ENCODE measurements at regions not wholly inside any gene's neighbourhood (a gene's known extent, or its start where the extent isn't known, plus 50 kb on each side); places are given as distances from the start of the nearest gene placed in this dataset.

GRCh38 chr11:114914231-114915005 lies 236.1 kb downstream of the NXPE2 start:
- no peaks in the 10 kb centered on the region for H3K4me1 Mint-ChIP-seq
- H3K27ac Mint-ChIP-seq: no peak overlapping the region
- no peak overlapping the region for H3K4me3 Mint-ChIP-seq
- intact Hi-C loops (cut with micrococcal nuclease): no loop called here
- no peak for DNase-seq
- no peaks in the 10 kb centered on the region for H3K9me3 Mint-ChIP-seq
- H3K36me3 Mint-ChIP-seq (ENCODE audit: low read depth): no peaks in the 10 kb centered on the region
- H3K27me3 Mint-ChIP-seq: no peaks in the 10 kb centered on the region

- Mint-ChIP-seq H3K9me3 (no peaks in the 10 kb centered on the region), H3K4me3 (no peak overlapping the region), H3K27me3 (no peaks in the 10 kb centered on the region), H3K36me3 (ENCODE audit: low read depth) (no peaks in the 10 kb centered on the region), H3K4me1 (no peaks in the 10 kb centered on the region), H3K27ac (no peak overlapping the region)
- intact Hi-C loops (cut with micrococcal nuclease): no loop called here
- no peak for DNase-seq
These were observed 237.8 kb downstream of the NXPE2 start for GRCh38 chr11:114915871-114916805.

DNA sequence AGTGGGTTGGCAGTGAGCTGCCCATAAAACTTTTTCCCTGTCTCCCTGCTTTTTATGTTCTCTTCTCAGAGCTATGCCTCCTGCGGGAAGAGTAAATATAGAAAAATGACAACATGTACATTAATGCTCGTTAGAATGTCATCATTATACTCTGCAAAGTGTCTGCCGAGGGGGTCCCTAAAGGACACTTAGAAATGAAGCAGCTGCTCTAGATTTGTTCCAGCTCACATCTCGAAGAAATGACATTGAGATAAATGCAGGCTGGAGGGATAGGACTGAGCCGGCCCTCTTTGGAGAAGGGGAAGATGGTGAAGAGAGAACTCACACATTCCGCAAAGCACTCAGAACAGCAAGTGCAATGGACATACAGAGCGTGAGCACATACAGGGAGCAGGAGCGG lies 240.0 kb downstream of the NXPE2 start:
- Mint-ChIP-seq H3K9me3 (no peaks in the 10 kb centered on the region), H3K4me3 (no peak overlapping the region), H3K27ac (no peak overlapping the region), H3K4me1 (no peaks in the 10 kb centered on the region), H3K36me3 (ENCODE audit: low read depth) (no peaks in the 10 kb centered on the region), H3K27me3 (no peaks in the 10 kb centered on the region)
- DNase-seq: no peak
- intact Hi-C loops (cut with micrococcal nuclease): no loop called here

- H3K9me3 Mint-ChIP-seq: no peaks in the 10 kb centered on the region
- DNase-seq: no peak
- H3K36me3 Mint-ChIP-seq (ENCODE audit: low read depth): no peaks in the 10 kb centered on the region
- intact Hi-C loops (cut with micrococcal nuclease): no loop called here
- no peak overlapping the region for H3K4me3 Mint-ChIP-seq
- H3K27ac Mint-ChIP-seq: no peak overlapping the region
- H3K4me1 Mint-ChIP-seq: no peaks in the 10 kb centered on the region
- H3K27me3 Mint-ChIP-seq: no peaks in the 10 kb centered on the region
These were observed 243.4 kb downstream of the NXPE2 start for GRCh38 chr11:114921697-114922096.

GRCh38 chr11:114924042-114924441 lies 245.7 kb downstream of the NXPE2 start:
- no peak for DNase-seq
- Mint-ChIP-seq H3K4me3 (no peak overlapping the region), H3K27ac (no peak overlapping the region), H3K36me3 (ENCODE audit: low read depth) (no peaks in the 10 kb centered on the region), H3K4me1 (no peaks in the 10 kb centered on the region), H3K9me3 (no peaks in the 10 kb centered on the region), H3K27me3 (no peaks in the 10 kb centered on the region)
- intact Hi-C loops (cut with micrococcal nuclease): no loop called here

DNA sequence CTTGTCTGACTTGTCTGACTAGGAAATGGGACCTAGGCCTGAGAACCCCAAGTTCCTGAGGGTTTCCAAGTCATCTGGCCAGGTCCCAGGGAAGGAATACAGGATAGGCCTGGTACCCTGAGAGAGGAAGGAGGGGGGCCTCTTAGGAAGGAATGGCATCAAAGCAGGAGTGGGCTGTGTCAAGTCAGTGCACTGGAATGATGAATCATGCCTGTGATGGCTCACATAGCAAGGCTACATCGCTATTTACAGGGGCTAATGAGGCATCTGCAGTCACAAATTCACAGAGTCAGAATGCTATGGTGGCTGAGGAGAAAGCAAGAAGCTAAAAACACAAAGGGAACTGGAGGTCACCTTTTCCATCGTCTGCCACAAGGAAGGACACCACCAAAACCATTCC lies 247.3 kb downstream of the NXPE2 start:
- Mint-ChIP-seq H3K27ac (no peak overlapping the region), H3K4me3 (no peak overlapping the region), H3K9me3 (no peaks in the 10 kb centered on the region), H3K36me3 (ENCODE audit: low read depth) (no peaks in the 10 kb centered on the region), H3K27me3 (no peaks in the 10 kb centered on the region), H3K4me1 (no peaks in the 10 kb centered on the region)
- intact Hi-C loops (cut with micrococcal nuclease): no loop called here
- no peak for DNase-seq

GRCh38 chr11:114928260-114928870 lies 250.0 kb downstream of the NXPE2 start:
- DNase-seq: no peak
- H3K27ac Mint-ChIP-seq: no peak overlapping the region
- no peak overlapping the region for H3K4me3 Mint-ChIP-seq
- intact Hi-C loops (cut with micrococcal nuclease): no loop called here
- H3K36me3 Mint-ChIP-seq (ENCODE audit: low read depth): no peaks in the 10 kb centered on the region
- no peaks in the 10 kb centered on the region for H3K27me3 Mint-ChIP-seq
- no peaks in the 10 kb centered on the region for H3K9me3 Mint-ChIP-seq
- no peaks in the 10 kb centered on the region for H3K4me1 Mint-ChIP-seq

DNA sequence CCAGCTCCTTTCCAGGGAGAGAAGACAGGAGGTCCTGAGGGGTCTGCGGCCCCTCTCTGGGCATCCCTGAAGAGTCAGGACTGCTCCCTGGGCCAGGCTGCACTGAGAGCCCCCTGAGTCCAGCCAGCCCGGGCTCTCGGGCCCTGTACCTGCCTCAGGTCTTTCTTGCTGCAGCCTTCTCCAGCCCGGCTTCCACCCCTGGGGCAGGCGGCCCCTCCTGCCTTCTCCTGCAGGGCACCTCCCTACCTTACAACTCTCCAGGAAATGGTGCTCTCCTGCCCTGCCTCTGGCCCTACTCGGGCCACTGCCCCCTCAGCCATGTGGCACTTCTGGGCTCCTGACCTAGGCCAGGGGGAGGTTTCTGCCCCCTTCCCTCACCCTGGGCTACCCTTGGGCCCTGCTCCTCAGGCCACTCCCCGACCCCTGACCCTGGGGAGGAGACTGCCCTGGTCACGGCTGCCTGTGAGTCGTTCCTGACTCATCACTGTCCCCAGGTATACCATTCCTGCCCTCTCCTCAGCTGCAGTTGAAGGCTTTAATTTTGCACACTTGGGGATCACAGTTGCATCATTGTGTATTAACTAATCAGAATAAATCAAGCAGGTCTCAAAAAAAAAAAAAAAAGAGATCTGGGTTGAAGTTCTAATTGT lies 251.1 kb downstream of the NXPE2 start:
- Mint-ChIP-seq H3K4me1 (no peaks in the 10 kb centered on the region), H3K36me3 (ENCODE audit: low read depth) (no peaks in the 10 kb centered on the region), H3K27ac (no peak overlapping the region), H3K27me3 (no peaks in the 10 kb centered on the region), H3K9me3 (no peaks in the 10 kb centered on the region), H3K4me3 (no peak overlapping the region)
- intact Hi-C loops (cut with micrococcal nuclease): no loop called here
- DNase-seq: no peak

DNA sequence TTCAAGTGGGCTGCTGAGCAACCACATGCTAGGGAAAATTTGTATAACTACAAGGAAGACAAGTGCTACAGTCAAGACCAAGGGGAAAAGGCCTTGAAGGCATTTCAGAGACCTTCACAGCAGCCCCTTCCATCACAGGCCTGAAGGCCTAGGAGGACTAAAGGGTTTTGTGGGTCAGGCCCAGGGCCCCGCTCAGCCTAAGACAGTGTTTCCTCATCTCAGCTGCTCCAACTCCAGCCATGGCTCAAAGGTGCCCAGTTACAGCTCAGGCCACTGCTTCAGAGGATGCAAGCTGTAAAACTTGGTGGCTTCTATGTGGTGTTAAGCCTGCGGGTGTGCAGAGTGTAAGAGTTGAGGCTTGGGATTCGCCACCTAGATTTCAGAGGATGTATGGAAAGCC lies 260.5 kb downstream of the NXPE2 start:
- no peaks in the 10 kb centered on the region for H3K9me3 Mint-ChIP-seq
- no peak overlapping the region for H3K27ac Mint-ChIP-seq
- intact Hi-C loops (cut with micrococcal nuclease): no loop called here
- H3K27me3 Mint-ChIP-seq: no peaks in the 10 kb centered on the region
- H3K36me3 Mint-ChIP-seq (ENCODE audit: low read depth): no peaks in the 10 kb centered on the region
- no peak overlapping the region for H3K4me3 Mint-ChIP-seq
- DNase-seq: no peak
- H3K4me1 Mint-ChIP-seq: no peaks in the 10 kb centered on the region

DNA sequence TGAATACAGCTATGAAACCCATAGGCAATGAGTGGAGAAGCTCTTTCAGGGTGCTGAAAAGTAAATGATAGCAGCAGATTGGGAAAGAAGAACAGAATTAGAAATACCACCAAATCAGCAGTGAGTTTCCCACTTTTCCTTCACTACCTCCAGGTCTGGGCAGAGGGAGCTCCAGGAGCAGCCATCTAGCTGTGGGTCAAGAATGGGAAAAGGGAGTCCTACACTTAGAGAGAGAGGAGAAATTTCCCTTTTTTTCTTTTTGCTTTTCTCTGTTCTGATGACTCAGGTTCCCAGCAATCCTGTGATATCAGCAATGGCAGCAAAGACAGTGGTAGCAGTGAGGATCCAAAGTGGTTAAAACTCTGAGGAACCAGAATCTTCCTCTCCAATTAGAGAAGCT lies 263.9 kb downstream of the NXPE2 start:
- Mint-ChIP-seq H3K9me3 (no peaks in the 10 kb centered on the region), H3K27ac (no peak overlapping the region), H3K4me3 (no peak overlapping the region), H3K27me3 (no peaks in the 10 kb centered on the region), H3K4me1 (no peaks in the 10 kb centered on the region), H3K36me3 (ENCODE audit: low read depth) (no peaks in the 10 kb centered on the region)
- DNase-seq: no peak
- intact Hi-C loops (cut with micrococcal nuclease): no loop called here

- intact Hi-C loops (cut with micrococcal nuclease): no loop called here
- Mint-ChIP-seq H3K9me3 (no peaks in the 10 kb centered on the region), H3K27me3 (no peaks in the 10 kb centered on the region)
These were observed 271.5 kb downstream of the NXPE2 start for GRCh38 chr11:114949614-114950351.

DNA sequence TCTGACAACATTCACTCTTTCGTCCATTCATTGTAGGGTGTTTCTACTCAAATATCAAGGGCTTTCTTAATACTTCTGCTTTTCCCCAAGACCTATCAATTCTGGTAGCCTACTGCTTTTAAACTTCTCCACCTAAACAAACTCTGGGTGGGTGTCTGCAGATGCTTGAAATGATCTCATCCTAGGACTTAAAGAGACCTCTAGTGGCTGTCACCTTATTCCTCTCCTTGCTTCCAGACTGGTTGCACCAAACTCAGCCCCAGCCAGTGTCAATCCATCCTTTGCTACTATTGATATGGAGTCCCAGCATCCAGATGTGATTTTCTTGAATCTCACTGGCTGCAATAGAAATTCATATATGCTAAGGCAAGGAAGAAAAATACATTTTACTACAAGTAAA lies 274.7 kb downstream of the NXPE2 start:
- H3K4me1 Mint-ChIP-seq: no peaks in the 10 kb centered on the region

More at GRCh38 chr11:114949614-114950351, 271.5 kb downstream of the NXPE2 start:
- Mint-ChIP-seq H3K27ac (no peak overlapping the region), H3K4me3 (no peak overlapping the region), H3K4me1 (no peaks in the 10 kb centered on the region), H3K36me3 (ENCODE audit: low read depth) (no peaks in the 10 kb centered on the region)
- DNase-seq: no peak

GRCh38 chr11:114955923-114956322 lies 277.6 kb downstream of the NXPE2 start:
- H3K27ac Mint-ChIP-seq: no peak overlapping the region
- no peaks in the 10 kb centered on the region for H3K36me3 Mint-ChIP-seq (ENCODE audit: low read depth)
- H3K9me3 Mint-ChIP-seq: no peaks in the 10 kb centered on the region
- intact Hi-C loops (cut with micrococcal nuclease): no loop called here
- no peak for DNase-seq
- H3K27me3 Mint-ChIP-seq: no peaks in the 10 kb centered on the region
- no peak overlapping the region for H3K4me3 Mint-ChIP-seq
- H3K4me1 Mint-ChIP-seq: no peaks in the 10 kb centered on the region

More for the DNA sequence above, 274.7 kb downstream of the NXPE2 start:
- intact Hi-C loops (cut with micrococcal nuclease): no loop called here
- no peaks in the 10 kb centered on the region for H3K27me3 Mint-ChIP-seq
- no peaks in the 10 kb centered on the region for H3K9me3 Mint-ChIP-seq
- no peak overlapping the region for H3K4me3 Mint-ChIP-seq
- DNase-seq: no peak
- no peaks in the 10 kb centered on the region for H3K36me3 Mint-ChIP-seq (ENCODE audit: low read depth)
- no peak overlapping the region for H3K27ac Mint-ChIP-seq

Measured in activated CD4-positive, alpha-beta T cell treated with anti-CD3 and anti-CD28 coated beads, Interleukin-2, amount 10 ng/mL, durations not matched to agents 24 days and 14 days (primary cell).